ENCODE measurements at regions not wholly inside any gene's neighbourhood (a gene's known extent, or its start where the extent isn't known, plus 50 kb on each side); places are given as distances from the start of the nearest gene placed in this dataset.

- no peak overlapping the region for H3K4me3 ChIP-seq (ENCODE audit: control insufficient read depth in 1 of 7, extremely low read depth in 1 of 7, insufficient read depth in 4 of 7, low read depth in 2 of 7, low read length in 6 of 7)
- ChIA-PET CTCF (no interaction called here), POLR2A (no interaction called here)
- no peaks in the 10 kb centered on the region for H3K36me3 ChIP-seq (ENCODE audit: control insufficient read depth in 4 of 4, insufficient read depth in 4 of 4, low read length in 3 of 4)
- H3K27me3 ChIP-seq (replicated peaks in 2 of 5; ENCODE audit: control insufficient read depth in 4 of 5, insufficient read depth in 5 of 5, low read length in 4 of 5) = no peaks in the 10 kb centered on the region
- H3K4me1 ChIP-seq (ENCODE audit: control extremely low read depth in 1 of 4, control insufficient read depth in 4 of 4, insufficient read depth in 4 of 4, low read length in 3 of 4) = no peaks in the 10 kb centered on the region
- peaks cover 0 to 7% (median 0%) of the 10 kb centered on the region in 5 experiments for H3K9me3 ChIP-seq (ENCODE audit: control extremely low read depth in 1 of 5, control insufficient read depth in 4 of 5, insufficient read depth in 2 of 5, low read depth in 1 of 5, low read length in 4 of 5)
- WGBS (ENCODE audit: insufficient coverage) = no CpG with 5 or more reads among the region's 2 CpGs
- DNase-seq = no peak
- H3K27ac ChIP-seq (ENCODE audit: insufficient read depth in 1 of 2, low read depth in 1 of 2, low read length in 2 of 2, poor library complexity in 1 of 2, severe bottlenecking in 2 of 2) = no peak overlapping the region
These were observed 1357.9 kb downstream of the SLITRK5 start for GRCh38 chr13:89029062-89029461.

- ChIA-PET CTCF (no interaction called here), POLR2A (interaction anchor here (0.5 kb wide), 1 partner anchor 157 kb away, joined by 3 read pairs; no protein-coding TSS in a partner anchor)
- H3K4me1 ChIP-seq (ENCODE audit: control extremely low read depth in 1 of 4, control insufficient read depth in 4 of 4, insufficient read depth in 4 of 4, low read length in 3 of 4) = no peaks in the 10 kb centered on the region
- peaks cover 0 to 7% (median 2%) of the 10 kb centered on the region in 5 experiments for H3K9me3 ChIP-seq (ENCODE audit: control extremely low read depth in 1 of 5, control insufficient read depth in 4 of 5, insufficient read depth in 2 of 5, low read depth in 1 of 5, low read length in 4 of 5)
- H3K36me3 ChIP-seq (ENCODE audit: control insufficient read depth in 4 of 4, insufficient read depth in 4 of 4, low read length in 3 of 4) = no peaks in the 10 kb centered on the region
- WGBS (ENCODE audit: insufficient coverage) = no CpG with 5 or more reads among the region's 1 CpG
- no peak overlapping the region for H3K4me3 ChIP-seq (ENCODE audit: control insufficient read depth in 1 of 7, extremely low read depth in 1 of 7, insufficient read depth in 4 of 7, low read depth in 2 of 7, low read length in 6 of 7)
- H3K27me3 ChIP-seq (replicated peaks in 2 of 5; ENCODE audit: control insufficient read depth in 4 of 5, insufficient read depth in 5 of 5, low read length in 4 of 5) = no peaks in the 10 kb centered on the region
- DNase-seq = no peak
- H3K27ac ChIP-seq (ENCODE audit: insufficient read depth in 1 of 2, low read depth in 1 of 2, low read length in 2 of 2, poor library complexity in 1 of 2, severe bottlenecking in 2 of 2) = no peak overlapping the region
These were observed 1362.8 kb downstream of the SLITRK5 start for GRCh38 chr13:89034015-89034414.

- 73% methylated on average over 2 of the region's 3 CpGs for WGBS (ENCODE audit: insufficient coverage)
- no peaks in the 10 kb centered on the region for H3K4me1 ChIP-seq (ENCODE audit: control extremely low read depth in 1 of 4, control insufficient read depth in 4 of 4, insufficient read depth in 4 of 4, low read length in 3 of 4)
- POLR2A ChIA-PET = no interaction called here
- CTCF ChIA-PET = no interaction called here
- H3K27me3 ChIP-seq (replicated peaks in 2 of 5; ENCODE audit: control insufficient read depth in 4 of 5, insufficient read depth in 5 of 5, low read length in 4 of 5) = no peaks in the 10 kb centered on the region
- H3K27ac ChIP-seq (ENCODE audit: insufficient read depth in 1 of 2, low read depth in 1 of 2, low read length in 2 of 2, poor library complexity in 1 of 2, severe bottlenecking in 2 of 2) = no peak overlapping the region
- no peaks in the 10 kb centered on the region for H3K36me3 ChIP-seq (ENCODE audit: control insufficient read depth in 4 of 4, insufficient read depth in 4 of 4, low read length in 3 of 4)
- H3K9me3 ChIP-seq (ENCODE audit: control extremely low read depth in 1 of 5, control insufficient read depth in 4 of 5, insufficient read depth in 2 of 5, low read depth in 1 of 5, low read length in 4 of 5) = no peaks in the 10 kb centered on the region
- no peak overlapping the region for H3K4me3 ChIP-seq (ENCODE audit: control insufficient read depth in 1 of 7, extremely low read depth in 1 of 7, insufficient read depth in 4 of 7, low read depth in 2 of 7, low read length in 6 of 7)
- no peak for DNase-seq
These were observed 1381.5 kb downstream of the SLITRK5 start for GRCh38 chr13:89052699-89053098.

- Histone ChIP-seq H3K4me1 (ENCODE audit: control extremely low read depth in 1 of 4, control insufficient read depth in 4 of 4, insufficient read depth in 4 of 4, low read length in 3 of 4) (no peaks in the 10 kb centered on the region), H3K27ac (ENCODE audit: insufficient read depth in 1 of 2, low read depth in 1 of 2, low read length in 2 of 2, poor library complexity in 1 of 2, severe bottlenecking in 2 of 2) (no peak overlapping the region), H3K36me3 (ENCODE audit: control insufficient read depth in 4 of 4, insufficient read depth in 4 of 4, low read length in 3 of 4) (no peaks in the 10 kb centered on the region), H3K9me3 (ENCODE audit: control extremely low read depth in 1 of 5, control insufficient read depth in 4 of 5, insufficient read depth in 2 of 5, low read depth in 1 of 5, low read length in 4 of 5) (no peaks in the 10 kb centered on the region), H3K27me3 (replicated peaks in 2 of 5; ENCODE audit: control insufficient read depth in 4 of 5, insufficient read depth in 5 of 5, low read length in 4 of 5) (no peaks in the 10 kb centered on the region), H3K4me3 (ENCODE audit: control insufficient read depth in 1 of 7, extremely low read depth in 1 of 7, insufficient read depth in 4 of 7, low read depth in 2 of 7, low read length in 6 of 7) (no peak overlapping the region)
- DNase-seq = no peak
- CTCF ChIA-PET = no interaction called here
- WGBS (ENCODE audit: insufficient coverage) = 78% methylated on average over 1 of the region's 1 CpG
- POLR2A ChIA-PET = interaction anchor here (0.6 kb wide), 1 partner anchor 274 kb away, joined by 3 read pairs; no protein-coding TSS in a partner anchor
These were observed 1382.2 kb downstream of the SLITRK5 start for GRCh38 chr13:89053418-89053817.

- POLR2A ChIA-PET = no interaction called here
- CTCF ChIA-PET = interaction anchor here (1.2 kb wide), 1 partner anchor 10 kb away, joined by 4 read pairs; no protein-coding TSS in a partner anchor
- Histone ChIP-seq H3K4me1 (ENCODE audit: control extremely low read depth in 1 of 4, control insufficient read depth in 4 of 4, insufficient read depth in 4 of 4, low read length in 3 of 4) (no peaks in the 10 kb centered on the region), H3K36me3 (ENCODE audit: control insufficient read depth in 4 of 4, insufficient read depth in 4 of 4, low read length in 3 of 4) (no peaks in the 10 kb centered on the region), H3K4me3 (ENCODE audit: control insufficient read depth in 1 of 7, extremely low read depth in 1 of 7, insufficient read depth in 4 of 7, low read depth in 2 of 7, low read length in 6 of 7) (no peak overlapping the region), H3K27ac (ENCODE audit: insufficient read depth in 1 of 2, low read depth in 1 of 2, low read length in 2 of 2, poor library complexity in 1 of 2, severe bottlenecking in 2 of 2) (no peak overlapping the region), H3K9me3 (ENCODE audit: control extremely low read depth in 1 of 5, control insufficient read depth in 4 of 5, insufficient read depth in 2 of 5, low read depth in 1 of 5, low read length in 4 of 5) (no peaks in the 10 kb centered on the region), H3K27me3 (replicated peaks in 2 of 5; ENCODE audit: control insufficient read depth in 4 of 5, insufficient read depth in 5 of 5, low read length in 4 of 5) (no peaks in the 10 kb centered on the region)
- no peak for DNase-seq
These were observed 1386.1 kb downstream of the SLITRK5 start for GRCh38 chr13:89057274-89057673.

- no peak for DNase-seq
- WGBS (ENCODE audit: insufficient coverage) = 100% methylated on average over 2 of the region's 3 CpGs
- POLR2A ChIA-PET = no interaction called here
- CTCF ChIA-PET = interaction anchor here (1.2 kb wide), 1 partner anchor 9 kb away, joined by 4 read pairs; no protein-coding TSS in a partner anchor
- Histone ChIP-seq H3K9me3 (ENCODE audit: control extremely low read depth in 1 of 5, control insufficient read depth in 4 of 5, insufficient read depth in 2 of 5, low read depth in 1 of 5, low read length in 4 of 5) (no peaks in the 10 kb centered on the region), H3K36me3 (ENCODE audit: control insufficient read depth in 4 of 4, insufficient read depth in 4 of 4, low read length in 3 of 4) (no peaks in the 10 kb centered on the region), H3K27me3 (replicated peaks in 2 of 5; ENCODE audit: control insufficient read depth in 4 of 5, insufficient read depth in 5 of 5, low read length in 4 of 5) (no peaks in the 10 kb centered on the region), H3K4me1 (ENCODE audit: control extremely low read depth in 1 of 4, control insufficient read depth in 4 of 4, insufficient read depth in 4 of 4, low read length in 3 of 4) (no peaks in the 10 kb centered on the region), H3K4me3 (ENCODE audit: control insufficient read depth in 1 of 7, extremely low read depth in 1 of 7, insufficient read depth in 4 of 7, low read depth in 2 of 7, low read length in 6 of 7) (no peak overlapping the region), H3K27ac (ENCODE audit: insufficient read depth in 1 of 2, low read depth in 1 of 2, low read length in 2 of 2, poor library complexity in 1 of 2, severe bottlenecking in 2 of 2) (no peak overlapping the region)
These were observed 1386.7 kb downstream of the SLITRK5 start for GRCh38 chr13:89057862-89058261.

GRCh38 chr13:89061821-89062220 is 1390.7 kb downstream of the SLITRK5 start:
- CTCF ChIA-PET = no interaction called here
- 100% methylated on average over 1 of the region's 1 CpG for WGBS (ENCODE audit: insufficient coverage)
- H3K9me3 ChIP-seq (ENCODE audit: control extremely low read depth in 1 of 5, control insufficient read depth in 4 of 5, insufficient read depth in 2 of 5, low read depth in 1 of 5, low read length in 4 of 5) = peaks cover 0 to 2% (median 0%) of the 10 kb centered on the region in 5 experiments
- H3K36me3 ChIP-seq (ENCODE audit: control insufficient read depth in 4 of 4, insufficient read depth in 4 of 4, low read length in 3 of 4) = no peaks in the 10 kb centered on the region
- no peak overlapping the region for H3K4me3 ChIP-seq (ENCODE audit: control insufficient read depth in 1 of 7, extremely low read depth in 1 of 7, insufficient read depth in 4 of 7, low read depth in 2 of 7, low read length in 6 of 7)
- no peaks in the 10 kb centered on the region for H3K4me1 ChIP-seq (ENCODE audit: control extremely low read depth in 1 of 4, control insufficient read depth in 4 of 4, insufficient read depth in 4 of 4, low read length in 3 of 4)
- no peak for DNase-seq
- no peak overlapping the region for H3K27ac ChIP-seq (ENCODE audit: insufficient read depth in 1 of 2, low read depth in 1 of 2, low read length in 2 of 2, poor library complexity in 1 of 2, severe bottlenecking in 2 of 2)
- POLR2A ChIA-PET = no interaction called here
- no peaks in the 10 kb centered on the region for H3K27me3 ChIP-seq (replicated peaks in 2 of 5; ENCODE audit: control insufficient read depth in 4 of 5, insufficient read depth in 5 of 5, low read length in 4 of 5)
